Testis (tissue), 2 donors: ENCODE measurements at regions not wholly inside any gene's neighbourhood (a gene's known extent, or its start where the extent isn't known, plus 50 kb on each side); places are given as distances from the start of the nearest gene placed in this dataset.

Experiments
- POLR2A ChIP-seq: fragments of 450-650 bp; IDR thresholded peaks from one replicate; pipeline ENCODE4 v1.6.1; 2017; ENCODE audit warnings: antibody characterized with exemption, mild to moderate bottlenecking, moderate library complexity
- TF ChIP-seq, protein P1 (sequence below), 3 experiments: fragments of 450-650 bp in 2 of 3; fragments of 200-600 bp in 1 of 3; sonication (generic) in 1 of 3; IDR thresholded peaks; one replicate each; pipeline ENCODE4 v1.5.1; 2016 to 2019; ENCODE audit warnings: antibody characterized with exemption in 3 of 3, mild to moderate bottlenecking in 2 of 3, moderate library complexity in 1 of 3

DNA sequence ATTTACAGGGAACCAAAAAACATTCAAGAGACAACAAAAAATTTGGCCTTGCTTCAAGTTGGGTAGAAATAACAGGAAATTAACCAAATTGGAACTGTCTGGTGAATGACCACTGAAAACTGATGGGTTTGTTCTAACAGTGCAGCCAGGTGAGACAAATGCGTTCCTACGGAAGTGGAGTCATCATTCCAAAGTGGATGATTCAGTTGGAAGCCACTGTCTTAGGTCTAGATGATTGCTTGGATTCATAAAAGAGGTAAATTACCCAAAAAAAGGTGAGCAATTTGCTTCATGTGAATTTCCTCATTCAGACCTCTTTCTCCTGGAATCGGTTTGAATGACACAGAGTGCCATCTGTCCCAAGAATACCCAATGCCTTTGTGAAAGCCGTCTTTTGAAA is 87.1 kb upstream of the IPO5 start:
- TF ChIP-seq, protein P1, sequence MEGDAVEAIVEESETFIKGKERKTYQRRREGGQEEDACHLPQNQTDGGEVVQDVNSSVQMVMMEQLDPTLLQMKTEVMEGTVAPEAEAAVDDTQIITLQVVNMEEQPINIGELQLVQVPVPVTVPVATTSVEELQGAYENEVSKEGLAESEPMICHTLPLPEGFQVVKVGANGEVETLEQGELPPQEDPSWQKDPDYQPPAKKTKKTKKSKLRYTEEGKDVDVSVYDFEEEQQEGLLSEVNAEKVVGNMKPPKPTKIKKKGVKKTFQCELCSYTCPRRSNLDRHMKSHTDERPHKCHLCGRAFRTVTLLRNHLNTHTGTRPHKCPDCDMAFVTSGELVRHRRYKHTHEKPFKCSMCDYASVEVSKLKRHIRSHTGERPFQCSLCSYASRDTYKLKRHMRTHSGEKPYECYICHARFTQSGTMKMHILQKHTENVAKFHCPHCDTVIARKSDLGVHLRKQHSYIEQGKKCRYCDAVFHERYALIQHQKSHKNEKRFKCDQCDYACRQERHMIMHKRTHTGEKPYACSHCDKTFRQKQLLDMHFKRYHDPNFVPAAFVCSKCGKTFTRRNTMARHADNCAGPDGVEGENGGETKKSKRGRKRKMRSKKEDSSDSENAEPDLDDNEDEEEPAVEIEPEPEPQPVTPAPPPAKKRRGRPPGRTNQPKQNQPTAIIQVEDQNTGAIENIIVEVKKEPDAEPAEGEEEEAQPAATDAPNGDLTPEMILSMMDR (IDR thresholded peaks at IDR 0.05), result no peak
- TF ChIP-seq POLR2A, result no peak
